MG63 (cell line): ENCODE measurements at regions not wholly inside any gene's neighbourhood (a gene's known extent, or its start where the extent isn't known, plus 50 kb on each side); places are given as distances from the start of the nearest gene placed in this dataset.
"Not testable (repeated sequence)": the region's sequence is repeated elsewhere in the genome, so short reads cannot be mapped to it uniquely, and the experiment has no call there.

ENCODE experiments used
- DNase-seq: peaks from one replicate; pipeline ENCODE4 v3.0.0-alpha.2; 2020
- H3K27me3 ChIP-seq: fragments of 250-450 bp; sonication (Bioruptor Pico); 2 replicates; pipeline ENCODE4 v1.5.1; 2020; ENCODE audit warnings: mild to moderate bottlenecking, moderate library complexity
- H3K36me3 ChIP-seq: fragments of 250-450 bp; sonication (Bioruptor Pico); 2 replicates; pipeline ENCODE4 v1.5.1; 2020; ENCODE audit warnings: mild to moderate bottlenecking, moderate library complexity
- H3K4me3 ChIP-seq: fragments of 250-450 bp; sonication (Bioruptor Pico); 2 replicates; pipeline ENCODE4 v1.5.1; 2020; ENCODE audit warnings: mild to moderate bottlenecking, moderate library complexity
- H3K9me3 ChIP-seq: fragments of 250-450 bp; sonication (Bioruptor Pico); 2 replicates; pipeline ENCODE4 v1.5.1; 2020; ENCODE audit warnings: mild to moderate bottlenecking, moderate library complexity

- DNase-seq, result no peak
- Histone ChIP-seq H3K9me3 (peaks cover 2% of the 10 kb centered on the region; the same call in 1 of the 2 replicates), H3K27me3 (no peaks in the 10 kb centered on the region), H3K4me3 (no peak overlapping the region), H3K36me3 (no peaks in the 10 kb centered on the region)
Observed at GRCh38 chr3:134704133-134704532, 53.3 kb upstream of the KY start.

GRCh38 chr3:134704556-134704955, 53.7 kb upstream of the KY start:
- no peak overlapping the region for H3K4me3 ChIP-seq
- no peak for DNase-seq
- H3K27me3 ChIP-seq, result no peaks in the 10 kb centered on the region
- no peaks in the 10 kb centered on the region for H3K36me3 ChIP-seq
- H3K9me3 ChIP-seq, result peaks cover 2% of the 10 kb centered on the region; the same call in 1 of the 2 replicates

- Histone ChIP-seq H3K36me3 (no peaks in the 10 kb centered on the region), H3K4me3 (no peak overlapping the region), H3K9me3 (no peaks in the 10 kb centered on the region), H3K27me3 (no peaks in the 10 kb centered on the region)
- peak; percentile 66 for DNase-seq
Observed at GRCh38 chr3:134707908-134708597, 57.2 kb upstream of the KY start.

GRCh38 chr3:134708671-134709070, 57.8 kb upstream of the KY start:
- H3K4me3 ChIP-seq, result no peak overlapping the region
- H3K9me3 ChIP-seq, result no peaks in the 10 kb centered on the region
- no peaks in the 10 kb centered on the region for H3K36me3 ChIP-seq
- H3K27me3 ChIP-seq, result no peaks in the 10 kb centered on the region
- peak; percentile 62 for DNase-seq

- no peak for DNase-seq
- no peaks in the 10 kb centered on the region for H3K27me3 ChIP-seq
- H3K9me3 ChIP-seq, result no peaks in the 10 kb centered on the region
- H3K4me3 ChIP-seq, result no peak overlapping the region
- no peaks in the 10 kb centered on the region for H3K36me3 ChIP-seq
Observed at GRCh38 chr3:134709076-134709475, 58.3 kb upstream of the KY start.

GRCh38 chr3:134709561-134710312, 58.9 kb upstream of the KY start:
- no peak overlapping the region for H3K4me3 ChIP-seq
- no peaks in the 10 kb centered on the region for H3K27me3 ChIP-seq
- no peaks in the 10 kb centered on the region for H3K36me3 ChIP-seq
- DNase-seq, result no peak
- H3K9me3 ChIP-seq, result no peaks in the 10 kb centered on the region

GRCh38 chr3:134710313-134710680, 59.5 kb upstream of the KY start:
- no peak for DNase-seq

GRCh38 chr3:134711284-134711683, 60.5 kb upstream of the KY start:
- no peak for DNase-seq
- no peaks in the 10 kb centered on the region for H3K36me3 ChIP-seq
- H3K27me3 ChIP-seq, result no peaks in the 10 kb centered on the region
- H3K4me3 ChIP-seq, result no peak overlapping the region
- H3K9me3 ChIP-seq, result no peaks in the 10 kb centered on the region

More at GRCh38 chr3:134710313-134710680, 59.5 kb upstream of the KY start:
- no peak overlapping the region for H3K4me3 ChIP-seq
- no peaks in the 10 kb centered on the region for H3K36me3 ChIP-seq
- no peaks in the 10 kb centered on the region for H3K27me3 ChIP-seq
- H3K9me3 ChIP-seq, result no peaks in the 10 kb centered on the region

GRCh38 chr3:134713671-134714070, 62.8 kb upstream of the KY start:
- Histone ChIP-seq H3K27me3 (no peaks in the 10 kb centered on the region), H3K9me3 (no peaks in the 10 kb centered on the region), H3K36me3 (no peaks in the 10 kb centered on the region), H3K4me3 (no peak overlapping the region)
- DNase-seq, result no peak

- no peaks in the 10 kb centered on the region for H3K9me3 ChIP-seq
- DNase-seq, result no peak
Observed at GRCh38 chr3:134718726-134719125, 67.9 kb upstream of the KY start.

GRCh38 chr3:134721214-134721613, 70.4 kb upstream of the KY start:
- no peaks in the 10 kb centered on the region for H3K36me3 ChIP-seq
- H3K27me3 ChIP-seq, result no peaks in the 10 kb centered on the region
- H3K9me3 ChIP-seq, result no peaks in the 10 kb centered on the region
- H3K4me3 ChIP-seq, result no peak overlapping the region
- no peak for DNase-seq

More at GRCh38 chr3:134718726-134719125, 67.9 kb upstream of the KY start:
- no peaks in the 10 kb centered on the region for H3K27me3 ChIP-seq
- no peak overlapping the region for H3K4me3 ChIP-seq
- no peaks in the 10 kb centered on the region for H3K36me3 ChIP-seq

- H3K27me3 ChIP-seq, result no peaks in the 10 kb centered on the region
- no peaks in the 10 kb centered on the region for H3K36me3 ChIP-seq
- no peak for DNase-seq
- no peak overlapping the region for H3K4me3 ChIP-seq
- no peaks in the 10 kb centered on the region for H3K9me3 ChIP-seq
Observed at GRCh38 chr3:134722969-134723368, 72.1 kb upstream of the EPHB1 start.

- DNase-seq, result no peak
- H3K27me3 ChIP-seq, result peaks cover 4% of the 10 kb centered on the region
- H3K4me3 ChIP-seq, result no peak overlapping the region
- no peaks in the 10 kb centered on the region for H3K9me3 ChIP-seq
- no peaks in the 10 kb centered on the region for H3K36me3 ChIP-seq
Observed at GRCh38 chr3:134729649-134730048, 65.4 kb upstream of the EPHB1 start.

GRCh38 chr3:134737516-134737915, 57.5 kb upstream of the EPHB1 start:
- Histone ChIP-seq H3K4me3 (no peak overlapping the region), H3K9me3 (no peaks in the 10 kb centered on the region), H3K27me3 (peaks cover 4% of the 10 kb centered on the region; the same call in 1 of the 2 replicates), H3K36me3 (no peaks in the 10 kb centered on the region)
- no peak for DNase-seq

- H3K4me3 ChIP-seq, H3K36me3 ChIP-seq, DNase-seq, H3K27me3 ChIP-seq, H3K9me3 ChIP-seq: not testable (repeated sequence)
Observed at GRCh38 chr3:134740077-134740476, 55.0 kb upstream of the EPHB1 start.

- no peaks in the 10 kb centered on the region for H3K36me3 ChIP-seq
- DNase-seq, result no peak
- no peaks in the 10 kb centered on the region for H3K27me3 ChIP-seq
- H3K9me3 ChIP-seq, result no peaks in the 10 kb centered on the region
- H3K4me3 ChIP-seq, result no peak overlapping the region
Observed at GRCh38 chr3:134742202-134742601, 52.9 kb upstream of the EPHB1 start.

- H3K27me3 ChIP-seq, result no peaks in the 10 kb centered on the region
Observed at GRCh38 chr3:134743006-134743405, 52.1 kb upstream of the EPHB1 start.

More at GRCh38 chr3:134743006-134743405, 52.1 kb upstream of the EPHB1 start:
- no peak overlapping the region for H3K4me3 ChIP-seq
- H3K9me3 ChIP-seq, result no peaks in the 10 kb centered on the region
- DNase-seq, result no peak
- H3K36me3 ChIP-seq, result no peaks in the 10 kb centered on the region
